Activated CD8-positive, alpha-beta T cell treated with anti-CD3 and anti-CD28 coated beads for 36 hours (primary cell): ENCODE measurements at regions not wholly inside any gene's neighbourhood (a gene's known extent, or its start where the extent isn't known, plus 50 kb on each side); places are given as distances from the start of the nearest gene placed in this dataset.

ENCODE experiments used
- ATAC-seq: fragments of 200-7000 bp; cut with Tn5 transposase; one replicate; pipeline ENCODE4 v1.10.0; 2021; ENCODE audit warnings: mild to moderate bottlenecking, moderate library complexity
- CTCF ChIA-PET: fragments of 350-600 bp; sonication (Branson Sonifier 250); formaldehyde crosslinking; loops from one replicate; lab custom pipeline; 2021; ENCODE audit warnings: antibody characterized with exemption; lab: Charles Lee
- POLR2A ChIA-PET: fragments of 350-600 bp; sonication (Branson Sonifier 250); formaldehyde crosslinking; loops from one replicate; lab custom pipeline; 2021; ENCODE audit warnings: antibody characterized with exemption; lab: Charles Lee
- DNase-seq: peaks from one replicate; pipeline ENCODE4 v3.0.0-alpha.2; 2020
- H3K27ac Mint-ChIP-seq: one replicate; pipeline ENCODE4 v1.8.0; 2021; ENCODE audit warnings: mild to moderate bottlenecking, mixed read lengths
- H3K27me3 Mint-ChIP-seq: one replicate; pipeline ENCODE4 v1.8.0; 2021; ENCODE audit warnings: mixed read lengths
- H3K36me3 Mint-ChIP-seq: one replicate; pipeline ENCODE4 v1.8.0; 2021; ENCODE audit warnings: low read depth, mixed read lengths
- H3K4me1 Mint-ChIP-seq: one replicate; pipeline ENCODE4 v1.8.0; 2021; ENCODE audit warnings: low read depth, mixed read lengths
- H3K4me3 Mint-ChIP-seq: one replicate; pipeline ENCODE4 v1.8.0; 2021; ENCODE audit warnings: mild to moderate bottlenecking, moderate library complexity, mixed read lengths
- H3K9me3 Mint-ChIP-seq: one replicate; pipeline ENCODE4 v1.8.0; 2021; ENCODE audit warnings: mixed read lengths
- intact Hi-C: fragments of 100-400 bp; cut with micrococcal nuclease; formaldehyde crosslinking; loops from one replicate; pipeline ENCODE4 v1.10.0; 2022
- TF ChIP-seq, protein P1 (sequence below): fragments of 200-600 bp; IDR thresholded peaks from one replicate; pipeline ENCODE4 v1.8.0; 2022; ENCODE audit warnings: antibody characterized with exemption, mild to moderate bottlenecking

DNA sequence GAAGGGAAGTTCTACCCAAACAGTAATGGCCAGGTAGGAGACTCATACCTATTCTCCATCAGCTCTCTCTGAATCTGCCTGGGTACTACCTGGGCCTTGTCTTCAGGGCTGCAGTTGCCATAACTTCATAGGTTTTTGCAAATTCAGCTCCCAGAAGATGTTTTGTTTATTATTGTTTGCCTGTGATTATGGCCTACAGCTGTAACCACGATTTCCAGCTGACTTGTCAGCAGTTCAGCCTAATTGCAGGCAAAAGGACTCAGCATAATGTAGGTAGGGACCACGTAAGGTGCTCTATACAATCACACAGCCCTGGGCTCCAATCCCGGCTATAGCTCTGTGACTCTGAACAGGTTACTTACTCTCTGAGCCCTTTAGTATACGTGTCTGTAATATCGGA lies 187.0 kb upstream of the FN1 start:
- intact Hi-C loops, result no loop called here
- H3K27ac Mint-ChIP-seq, result no peak overlapping the region
- TF ChIP-seq, protein P1, sequence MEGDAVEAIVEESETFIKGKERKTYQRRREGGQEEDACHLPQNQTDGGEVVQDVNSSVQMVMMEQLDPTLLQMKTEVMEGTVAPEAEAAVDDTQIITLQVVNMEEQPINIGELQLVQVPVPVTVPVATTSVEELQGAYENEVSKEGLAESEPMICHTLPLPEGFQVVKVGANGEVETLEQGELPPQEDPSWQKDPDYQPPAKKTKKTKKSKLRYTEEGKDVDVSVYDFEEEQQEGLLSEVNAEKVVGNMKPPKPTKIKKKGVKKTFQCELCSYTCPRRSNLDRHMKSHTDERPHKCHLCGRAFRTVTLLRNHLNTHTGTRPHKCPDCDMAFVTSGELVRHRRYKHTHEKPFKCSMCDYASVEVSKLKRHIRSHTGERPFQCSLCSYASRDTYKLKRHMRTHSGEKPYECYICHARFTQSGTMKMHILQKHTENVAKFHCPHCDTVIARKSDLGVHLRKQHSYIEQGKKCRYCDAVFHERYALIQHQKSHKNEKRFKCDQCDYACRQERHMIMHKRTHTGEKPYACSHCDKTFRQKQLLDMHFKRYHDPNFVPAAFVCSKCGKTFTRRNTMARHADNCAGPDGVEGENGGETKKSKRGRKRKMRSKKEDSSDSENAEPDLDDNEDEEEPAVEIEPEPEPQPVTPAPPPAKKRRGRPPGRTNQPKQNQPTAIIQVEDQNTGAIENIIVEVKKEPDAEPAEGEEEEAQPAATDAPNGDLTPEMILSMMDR, result no peak
- CTCF ChIA-PET, result no interaction called here
- DNase-seq (no peak), ATAC-seq (no peak)
- H3K4me1 Mint-ChIP-seq, result peaks cover 6% of the 10 kb centered on the region
- no peaks in the 10 kb centered on the region for H3K9me3 Mint-ChIP-seq
- no peaks in the 10 kb centered on the region for H3K36me3 Mint-ChIP-seq
- POLR2A ChIA-PET, result interaction anchor here (0.6 to 0.8 kb wide), 2 partner anchors 36 to 108 kb away, joined by 3 read pairs; no protein-coding TSS in a partner anchor
- H3K4me3 Mint-ChIP-seq, result no peak overlapping the region
- H3K27me3 Mint-ChIP-seq, result peaks cover 17% of the 10 kb centered on the region

DNA sequence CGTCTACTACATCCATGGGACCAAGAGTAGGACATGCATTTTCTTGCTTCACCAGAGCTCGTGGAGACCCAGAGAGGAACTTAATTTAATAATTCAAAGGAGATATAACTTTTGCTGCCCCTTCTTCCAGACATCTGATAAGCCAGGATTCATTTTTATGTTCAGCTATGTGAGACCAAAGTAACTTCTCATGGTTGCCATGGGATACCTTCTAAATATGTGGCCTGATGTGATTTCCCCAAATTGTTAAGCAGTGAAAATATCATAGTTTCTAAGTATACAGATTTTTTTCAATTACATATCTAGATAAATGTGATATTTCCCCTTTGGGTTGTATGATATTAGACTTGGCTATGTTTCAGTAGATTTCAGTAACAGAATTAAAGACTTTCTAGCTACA lies 185.5 kb upstream of the FN1 start:
- no peaks in the 10 kb centered on the region for H3K36me3 Mint-ChIP-seq
- peaks cover 6% of the 10 kb centered on the region for H3K4me1 Mint-ChIP-seq
- TF ChIP-seq, protein P1, result no peak
- ATAC-seq, result no peak
- POLR2A ChIA-PET, result no interaction called here
- no peaks in the 10 kb centered on the region for H3K9me3 Mint-ChIP-seq
- H3K4me3 Mint-ChIP-seq, result no peak overlapping the region
- no peak for DNase-seq
- H3K27ac Mint-ChIP-seq, result no peak overlapping the region
- peaks cover 19% of the 10 kb centered on the region for H3K27me3 Mint-ChIP-seq
- intact Hi-C loops, result no loop called here
- CTCF ChIA-PET, result no interaction called here

GRCh38 chr2:215620528-215620927 lies 184.7 kb upstream of the FN1 start:
- Mint-ChIP-seq H3K27ac (no peak overlapping the region), H3K36me3 (no peaks in the 10 kb centered on the region), H3K4me3 (no peak overlapping the region), H3K4me1 (peaks cover 6% of the 10 kb centered on the region), H3K27me3 (peaks cover 19% of the 10 kb centered on the region), H3K9me3 (no peaks in the 10 kb centered on the region)
- ChIA-PET CTCF (interaction anchor here (0.9 kb wide), 1 partner anchor 19 kb away, joined by 3 read pairs; no protein-coding TSS in a partner anchor), POLR2A (no interaction called here)
- intact Hi-C loops, result no loop called here
- TF ChIP-seq, protein P1, result no peak
- ATAC-seq, result no peak
- DNase-seq, result no peak

DNA sequence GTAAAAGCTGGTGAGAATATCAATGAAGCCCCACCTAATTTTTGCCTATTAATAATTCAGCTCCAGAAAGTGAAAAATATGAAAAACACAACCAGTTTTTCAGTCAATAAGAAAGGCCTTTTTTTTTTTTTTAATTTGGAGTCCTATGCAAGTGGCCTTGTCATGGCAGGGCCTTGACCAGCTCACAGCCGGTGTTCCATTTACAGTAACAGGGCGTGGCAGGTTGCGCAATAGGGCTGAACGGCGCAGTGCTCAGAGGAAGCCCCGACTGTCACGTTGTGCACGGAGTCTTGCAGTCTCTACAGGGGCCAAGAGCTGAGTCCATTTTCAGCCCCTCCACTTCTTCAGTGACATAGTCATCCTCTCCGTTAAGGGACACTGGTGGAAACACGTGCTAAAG lies 184.1 kb upstream of the FN1 start:
- DNase-seq (no peak), ATAC-seq (no peak)
- TF ChIP-seq, protein P1, result no peak
- peaks cover 19% of the 10 kb centered on the region for H3K27me3 Mint-ChIP-seq
- H3K27ac Mint-ChIP-seq, result no peak overlapping the region
- intact Hi-C loops, result no loop called here
- peak overlapping the region; percentile 25 for H3K4me3 Mint-ChIP-seq
- CTCF ChIA-PET, result interaction anchor here (0.9 kb wide), 1 partner anchor 18 kb away, joined by 3 read pairs; no protein-coding TSS in a partner anchor
- peaks cover 6% of the 10 kb centered on the region for H3K4me1 Mint-ChIP-seq
- POLR2A ChIA-PET, result no interaction called here
- H3K36me3 Mint-ChIP-seq, result no peaks in the 10 kb centered on the region
- H3K9me3 Mint-ChIP-seq, result no peaks in the 10 kb centered on the region

DNA sequence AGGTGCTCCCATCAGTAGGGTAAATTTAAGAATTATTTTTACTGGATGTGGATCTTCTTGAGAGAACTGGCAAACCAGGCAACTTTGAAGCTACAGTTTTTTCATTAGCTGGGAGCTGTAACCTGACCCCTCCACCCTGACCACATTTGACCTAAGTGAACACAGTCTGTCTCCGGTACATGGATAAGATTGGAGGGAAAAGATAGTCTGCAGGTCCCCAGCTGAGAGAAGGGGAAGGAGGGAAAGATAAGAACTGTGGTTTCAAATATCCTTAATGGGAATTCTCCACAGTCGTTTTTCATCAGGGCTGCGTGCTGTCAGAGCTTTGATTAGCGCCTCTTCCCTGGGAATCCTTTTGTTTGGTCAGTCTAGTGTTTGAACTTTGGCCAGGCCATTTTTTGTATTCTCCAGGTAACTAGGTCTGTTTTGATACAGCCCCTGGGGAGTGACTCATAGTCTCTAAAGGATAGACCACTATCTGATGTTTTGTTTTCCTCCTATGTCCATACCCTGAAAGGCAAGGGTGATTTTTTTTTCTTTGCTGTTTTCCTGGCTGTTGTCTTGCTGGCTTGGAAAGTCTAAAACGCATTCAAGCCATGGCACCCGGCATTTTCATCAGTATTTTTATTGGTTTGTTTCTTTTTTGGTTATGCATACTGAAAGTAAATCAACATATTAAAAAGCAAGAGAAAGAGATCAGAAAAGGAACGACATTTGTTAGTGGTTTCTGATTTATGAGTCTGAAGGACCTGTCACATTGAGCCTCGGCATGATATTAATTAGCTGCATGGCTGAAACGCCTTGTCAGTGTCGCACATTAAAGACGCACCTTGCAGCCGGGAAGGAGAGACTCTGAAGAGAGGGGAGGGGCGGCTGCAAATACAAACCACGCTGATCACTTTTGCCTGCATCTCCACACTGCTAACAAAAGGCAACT lies 183.4 kb upstream of the FN1 start:
- H3K4me3 Mint-ChIP-seq, result peak overlapping the region; percentile 25
- ChIA-PET CTCF (interaction anchor here (0.9 kb wide), 1 partner anchor 17 kb away, joined by 3 read pairs; no protein-coding TSS in a partner anchor), POLR2A (no interaction called here)
- TF ChIP-seq, protein P1, result no peak
- H3K9me3 Mint-ChIP-seq, result no peaks in the 10 kb centered on the region
- H3K27ac Mint-ChIP-seq, result no peak overlapping the region
- H3K4me1 Mint-ChIP-seq, result peaks cover 6% of the 10 kb centered on the region
- DNase-seq (peak; percentile 35), ATAC-seq (peak; percentile 34)
- intact Hi-C loops, result no loop called here
- no peaks in the 10 kb centered on the region for H3K36me3 Mint-ChIP-seq
- peaks cover 21% of the 10 kb centered on the region for H3K27me3 Mint-ChIP-seq
